ENCODE measurements at regions not wholly inside any gene's neighbourhood (a gene's known extent, or its start where the extent isn't known, plus 50 kb on each side); places are given as distances from the start of the nearest gene placed in this dataset.

GRCh38 chr5:145471831-145472612, 363.1 kb downstream of the PRELID2 start:
- no peak overlapping the region for H2AFZ ChIP-seq (ENCODE audit: low read length)
- H3K36me3 ChIP-seq (ENCODE audit: insufficient read depth, low read length) = no peaks in the 10 kb centered on the region
- no peak overlapping the region for H3K4me3 ChIP-seq (ENCODE audit: low read depth, low read length, poor library complexity, severe bottlenecking)
- no peaks in the 10 kb centered on the region for H4K20me1 ChIP-seq (ENCODE audit: insufficient read depth, low read length)
- H3K27me3 ChIP-seq (ENCODE audit: insufficient read depth, low read length) = no peaks in the 10 kb centered on the region
- H3K9me3 ChIP-seq (ENCODE audit: low read length) = no peaks in the 10 kb centered on the region
- H3K79me2 ChIP-seq (ENCODE audit: insufficient read depth, low read length) = no peaks in the 10 kb centered on the region
- no peak overlapping the region for H3K27ac ChIP-seq (ENCODE audit: low read depth, low read length, poor library complexity, severe bottlenecking)
- no peaks in the 10 kb centered on the region for H3K9me2 ChIP-seq (ENCODE audit: low read depth, low read length)
- H3K4me1 ChIP-seq (ENCODE audit: insufficient read depth, low read length, severe bottlenecking) = no peaks in the 10 kb centered on the region
- no peak for TF ChIP-seq EZH2 (IDR thresholded peaks at IDR 0.05; ENCODE audit: borderline replicate concordance, low read length)
- no peak for TF ChIP-seq CTCF (IDR thresholded peaks at IDR 0.05; ENCODE audit: low read length)
- no peak overlapping the region for H3K9ac ChIP-seq (ENCODE audit: low read length)
- no peaks in the 10 kb centered on the region for H3F3A ChIP-seq (ENCODE audit: insufficient read depth, low read length)
- no peak overlapping the region for H3K4me2 ChIP-seq (ENCODE audit: low read length)

DNA sequence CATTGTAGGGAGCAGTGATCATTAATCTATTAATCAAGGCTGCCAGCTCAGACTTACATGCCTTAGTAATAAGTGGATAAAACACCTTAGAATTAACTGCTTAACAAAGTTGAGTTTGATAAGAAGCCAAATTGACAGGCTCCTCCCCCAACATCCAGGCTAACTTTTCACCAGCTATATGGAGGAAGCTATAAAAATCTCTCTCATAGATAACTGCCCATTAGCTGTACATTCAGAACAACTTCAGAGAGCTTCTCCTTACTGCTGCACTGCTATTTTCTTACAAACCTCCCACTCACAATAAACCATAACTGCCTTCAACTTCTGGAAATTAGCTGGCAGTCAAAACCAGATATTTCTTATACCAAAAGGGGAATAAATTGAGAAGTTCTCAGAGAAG, 364.1 kb downstream of the PRELID2 start:
- H3K4me3 ChIP-seq (ENCODE audit: low read depth, low read length, poor library complexity, severe bottlenecking) = no peak overlapping the region
- H3K9me3 ChIP-seq (ENCODE audit: low read length) = no peaks in the 10 kb centered on the region
- no peaks in the 10 kb centered on the region for H4K20me1 ChIP-seq (ENCODE audit: insufficient read depth, low read length)
- H3K4me2 ChIP-seq (ENCODE audit: low read length) = no peak overlapping the region
- H3K27me3 ChIP-seq (ENCODE audit: insufficient read depth, low read length) = no peaks in the 10 kb centered on the region
- H3K9me2 ChIP-seq (ENCODE audit: low read depth, low read length) = no peaks in the 10 kb centered on the region
- no peak for TF ChIP-seq EZH2 (IDR thresholded peaks at IDR 0.05; ENCODE audit: borderline replicate concordance, low read length)
- TF ChIP-seq CTCF (IDR thresholded peaks at IDR 0.05; ENCODE audit: low read length) = no peak
- H3K4me1 ChIP-seq (ENCODE audit: insufficient read depth, low read length, severe bottlenecking) = no peaks in the 10 kb centered on the region
- no peaks in the 10 kb centered on the region for H3F3A ChIP-seq (ENCODE audit: insufficient read depth, low read length)
- no peak overlapping the region for H3K9ac ChIP-seq (ENCODE audit: low read length)
- H3K79me2 ChIP-seq (ENCODE audit: insufficient read depth, low read length) = no peaks in the 10 kb centered on the region
- no peaks in the 10 kb centered on the region for H3K36me3 ChIP-seq (ENCODE audit: insufficient read depth, low read length)
- H3K27ac ChIP-seq (ENCODE audit: low read depth, low read length, poor library complexity, severe bottlenecking) = no peak overlapping the region
- H2AFZ ChIP-seq (ENCODE audit: low read length) = no peak overlapping the region

DNA sequence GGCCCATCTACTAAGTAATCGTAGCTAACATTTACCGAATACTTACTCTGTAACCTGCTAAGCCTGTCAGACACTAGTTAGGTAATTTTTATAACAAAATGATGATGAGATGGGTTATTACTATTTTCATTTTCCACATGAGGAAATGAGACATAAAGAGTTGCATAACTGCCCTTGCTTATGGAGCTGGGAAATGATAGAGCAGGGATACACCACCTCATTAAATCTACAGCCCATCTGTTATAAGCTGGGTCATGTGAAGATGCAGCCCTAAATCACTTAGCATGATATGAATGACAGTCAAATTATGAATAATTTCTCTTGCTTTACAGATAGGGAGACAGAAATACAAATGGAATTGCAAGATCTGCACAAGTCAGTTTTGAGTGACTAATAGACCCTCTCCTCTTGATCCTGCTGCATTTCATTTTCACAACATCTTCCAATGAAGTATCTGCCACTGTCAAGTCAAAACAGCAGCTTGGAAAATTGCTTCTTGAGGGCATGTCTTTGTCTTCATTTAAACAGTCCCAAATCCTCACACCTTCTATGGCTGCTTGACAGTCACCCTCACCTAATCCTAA, 364.7 kb downstream of the PRELID2 start:
- Histone ChIP-seq H3K9me3 (ENCODE audit: low read length) (no peaks in the 10 kb centered on the region), H2AFZ (ENCODE audit: low read length) (no peak overlapping the region), H3K36me3 (ENCODE audit: insufficient read depth, low read length) (no peaks in the 10 kb centered on the region), H3K4me2 (ENCODE audit: low read length) (no peak overlapping the region), H3K4me3 (ENCODE audit: low read depth, low read length, poor library complexity, severe bottlenecking) (no peak overlapping the region), H3K4me1 (ENCODE audit: insufficient read depth, low read length, severe bottlenecking) (no peaks in the 10 kb centered on the region), H3K27me3 (ENCODE audit: insufficient read depth, low read length) (no peaks in the 10 kb centered on the region), H3K27ac (ENCODE audit: low read depth, low read length, poor library complexity, severe bottlenecking) (no peak overlapping the region), H4K20me1 (ENCODE audit: insufficient read depth, low read length) (no peaks in the 10 kb centered on the region), H3K79me2 (ENCODE audit: insufficient read depth, low read length) (no peaks in the 10 kb centered on the region), H3K9me2 (ENCODE audit: low read depth, low read length) (no peaks in the 10 kb centered on the region), H3K9ac (ENCODE audit: low read length) (no peak overlapping the region), H3F3A (ENCODE audit: insufficient read depth, low read length) (no peaks in the 10 kb centered on the region)
- TF ChIP-seq EZH2 (IDR thresholded peaks at IDR 0.05; ENCODE audit: borderline replicate concordance, low read length) (no peak), CTCF (IDR thresholded peaks at IDR 0.05; ENCODE audit: low read length) (no peak)

All from OCI-LY1 (cell line).